NCI-H2196 (cell line): ENCODE measurements at regions not wholly inside any gene's neighbourhood (a gene's known extent, or its start where the extent isn't known, plus 50 kb on each side); places are given as distances from the start of the nearest gene placed in this dataset.
"Not testable (repeated sequence)": the region's sequence is repeated elsewhere in the genome, so short reads cannot be mapped to it uniquely, and the experiment has no call there.

ENCODE experiments used
- DNase-seq: peaks from one replicate; lab custom pipeline; 2025; ENCODE audit not compliant: unreplicated experiment; lab: John Stamatoyannopoulos, UW

- DNase-seq, result no peak
These were observed 1435.2 kb downstream of the REEP3 start for GRCh38 chr10:64956441-64956840.

GRCh38 chr10:64959116-64959515, 1437.9 kb downstream of the REEP3 start:
- no peak for DNase-seq

GRCh38 chr10:64959883-64960282, 1438.7 kb downstream of the REEP3 start:
- DNase-seq, result no peak

GRCh38 chr10:64973391-64973790, 1452.2 kb downstream of the REEP3 start:
- DNase-seq, result no peak

- DNase-seq, result no peak
These were observed 1454.9 kb downstream of the REEP3 start for GRCh38 chr10:64976150-64976549.

GRCh38 chr10:64977915-64978314, 1456.7 kb downstream of the REEP3 start:
- DNase-seq, result no peak

GRCh38 chr10:64996886-64997285, 1475.7 kb downstream of the REEP3 start:
- no peak for DNase-seq

GRCh38 chr10:65010845-65011244, 1489.6 kb downstream of the REEP3 start:
- no peak for DNase-seq

GRCh38 chr10:65017523-65017922, 1496.3 kb downstream of the REEP3 start:
- DNase-seq, result no peak

GRCh38 chr10:65024886-65025285, 1503.7 kb downstream of the REEP3 start:
- no peak for DNase-seq

GRCh38 chr10:65030263-65030662, 1509.1 kb downstream of the REEP3 start:
- no peak for DNase-seq

- DNase-seq, result no peak
These were observed 1511.9 kb downstream of the REEP3 start for GRCh38 chr10:65032867-65033769.

- DNase-seq, result no peak
These were observed 1512.8 kb downstream of the REEP3 start for GRCh38 chr10:65033957-65034356.

GRCh38 chr10:65040796-65041195, 1519.6 kb downstream of the REEP3 start:
- no peak for DNase-seq

GRCh38 chr10:65041307-65041706, 1520.1 kb downstream of the REEP3 start:
- no peak for DNase-seq

- DNase-seq, result no peak
These were observed 1521.3 kb downstream of the REEP3 start for GRCh38 chr10:65042496-65042895.

- DNase-seq, result no peak
These were observed 1525.6 kb downstream of the REEP3 start for GRCh38 chr10:65046831-65047230.

GRCh38 chr10:65052111-65052510, 1530.9 kb downstream of the REEP3 start:
- not testable (repeated sequence) for DNase-seq

- not testable (repeated sequence) for DNase-seq
These were observed 1532.2 kb downstream of the REEP3 start for GRCh38 chr10:65053397-65053796.

- not testable (repeated sequence) for DNase-seq
These were observed 1532.7 kb downstream of the REEP3 start for GRCh38 chr10:65053831-65054351.

GRCh38 chr10:65054701-65055100, 1533.5 kb downstream of the REEP3 start:
- not testable (repeated sequence) for DNase-seq

GRCh38 chr10:65065278-65065677, 1544.1 kb downstream of the REEP3 start:
- DNase-seq, result no peak

- no peak for DNase-seq
These were observed 1562.0 kb downstream of the REEP3 start for GRCh38 chr10:65083222-65083621.
